HG02840 (cell line): ENCODE measurements at regions not wholly inside any gene's neighbourhood (a gene's known extent, or its start where the extent isn't known, plus 50 kb on each side); places are given as distances from the start of the nearest gene placed in this dataset.
"Not testable (repeated sequence)": the region's sequence is repeated elsewhere in the genome, so short reads cannot be mapped to it uniquely, and the experiment has no call there.

Source experiments
- ATAC-seq: cut with Tn5 transposase; IDR thresholded peaks from one replicate; pipeline ENCODE4 v1.9.1; 2021; ENCODE audit warnings: mild to moderate bottlenecking, moderate library complexity, moderate number of reproducible peaks; ENCODE audit not compliant: unreplicated experiment, low FRiP score

DNA sequence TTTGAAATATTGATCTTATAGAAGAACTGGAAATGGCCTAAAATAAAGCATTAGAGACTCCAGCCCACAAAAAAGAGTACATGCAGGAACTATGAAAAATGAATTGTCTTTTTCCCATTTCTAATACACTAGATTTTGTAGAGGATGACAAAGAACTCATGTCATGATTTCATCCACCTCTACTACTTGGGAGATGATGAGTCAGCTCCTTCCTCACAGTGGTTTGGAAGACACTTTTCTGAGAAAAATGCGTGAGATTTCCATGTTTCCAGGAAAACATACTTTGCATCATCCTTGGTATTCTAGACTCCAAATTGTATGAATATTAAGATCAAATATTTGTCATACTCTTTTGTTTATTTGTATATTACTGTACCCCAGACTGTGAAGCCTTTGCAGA is 500.5 kb downstream of the FAM181B start:
- no peak for ATAC-seq

DNA sequence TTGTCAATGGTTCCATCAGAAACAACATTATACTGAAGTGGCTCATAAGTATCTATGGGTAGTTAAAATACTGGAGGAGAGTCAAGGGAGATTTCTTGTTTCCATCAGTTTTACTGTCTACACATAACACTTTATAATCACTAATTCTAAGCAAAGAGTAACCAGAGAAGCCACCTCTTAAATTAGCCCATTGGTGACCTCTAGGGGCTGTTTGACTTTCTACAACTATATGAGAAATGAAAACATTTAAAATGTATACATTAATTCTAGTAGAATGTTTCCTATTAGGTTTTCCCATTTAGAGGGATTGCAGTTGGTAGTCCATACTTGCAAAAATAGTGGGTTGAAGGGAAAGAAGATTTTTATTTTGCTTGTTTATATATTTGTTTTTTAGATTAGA is 504.3 kb downstream of the FAM181B start:
- ATAC-seq = no peak

DNA sequence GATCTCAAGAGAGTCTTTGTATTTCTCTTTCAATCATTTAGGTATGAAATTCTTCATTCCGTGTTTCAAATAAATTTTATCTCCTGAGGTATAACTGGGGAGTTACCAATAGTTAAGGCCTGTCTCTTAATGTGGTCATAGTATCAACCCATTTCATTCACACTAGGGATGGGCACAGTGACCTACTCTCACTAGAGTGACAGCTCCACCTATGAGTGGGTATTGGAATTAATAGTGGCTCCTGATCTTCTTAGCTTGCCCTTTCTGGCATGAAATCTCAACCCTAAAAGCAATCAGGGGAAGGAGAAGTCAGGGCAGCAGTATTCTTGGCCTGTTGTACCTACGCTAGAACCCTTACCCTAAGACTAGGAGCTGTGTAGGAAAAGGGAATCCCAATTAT is 507.7 kb downstream of the FAM181B start:
- ATAC-seq = no peak

DNA sequence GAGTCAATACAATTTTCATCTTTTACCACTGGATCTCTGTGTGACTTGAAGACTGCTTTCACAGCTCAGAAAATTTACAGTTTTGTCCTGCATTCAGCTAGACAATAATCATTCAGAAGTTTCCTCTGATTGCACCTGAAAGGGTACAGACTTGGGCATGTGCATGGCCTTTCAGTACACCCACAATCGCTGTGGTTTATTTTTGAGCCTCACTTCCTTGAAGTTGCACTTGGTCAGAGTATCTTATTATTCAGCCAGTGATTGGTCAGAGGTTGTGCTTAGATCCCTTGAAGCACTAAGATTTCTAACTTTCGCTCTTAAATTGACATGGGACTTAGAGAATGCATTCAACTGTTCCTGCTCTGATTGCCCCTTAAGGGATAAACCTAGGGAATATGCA is 508.2 kb downstream of the FAM181B start:
- ATAC-seq = no peak

DNA sequence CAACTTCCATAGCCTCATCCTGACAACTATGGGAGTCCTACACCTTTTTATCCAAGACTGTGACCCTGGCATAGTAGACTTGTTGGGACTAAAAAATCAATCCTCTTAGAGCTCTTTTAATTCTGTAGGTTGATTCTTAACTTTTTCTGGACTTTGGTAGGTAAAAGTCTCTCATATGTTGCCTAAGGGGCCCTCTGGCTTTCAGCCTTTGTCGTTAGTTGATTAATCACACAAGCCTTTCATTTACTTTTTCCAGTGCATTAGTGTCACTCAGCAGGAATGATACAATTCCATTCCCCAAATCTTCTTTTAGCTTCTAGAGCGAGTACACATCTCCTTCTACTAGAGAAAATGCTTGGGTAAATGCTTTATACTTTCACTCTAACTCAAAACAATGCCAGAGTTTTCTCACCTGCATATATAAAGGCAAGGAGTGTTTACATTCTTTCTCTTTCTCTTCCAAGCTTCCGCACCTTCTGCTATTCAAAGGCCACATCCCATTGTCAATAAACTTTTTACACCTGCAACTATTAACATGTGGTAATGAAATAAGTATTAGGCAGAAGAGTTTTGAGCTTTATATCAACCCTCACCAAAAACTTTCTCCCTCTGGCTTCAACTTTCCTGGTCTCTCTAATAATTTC is 516.6 kb downstream of the FAM181B start:
- ATAC-seq = no peak

DNA sequence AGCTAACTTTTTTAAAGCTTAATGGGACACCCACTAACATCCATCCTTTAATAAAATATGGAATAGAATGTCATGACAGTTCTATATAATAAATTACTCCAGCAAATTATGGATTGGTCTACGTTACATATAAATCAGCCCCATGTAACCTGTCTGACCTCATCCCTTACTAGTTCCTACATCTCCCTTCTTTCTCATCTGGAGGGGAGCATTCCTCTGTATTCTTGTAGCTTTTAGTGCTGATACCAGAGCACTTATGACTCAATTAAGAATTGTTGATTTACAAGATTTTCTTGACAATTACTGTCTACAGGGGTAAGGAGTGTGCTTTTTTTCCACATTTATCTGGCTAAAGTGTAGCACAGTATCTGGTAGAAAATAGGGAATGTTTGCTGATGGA is 523.7 kb downstream of the FAM181B start:
- ATAC-seq = no peak

DNA sequence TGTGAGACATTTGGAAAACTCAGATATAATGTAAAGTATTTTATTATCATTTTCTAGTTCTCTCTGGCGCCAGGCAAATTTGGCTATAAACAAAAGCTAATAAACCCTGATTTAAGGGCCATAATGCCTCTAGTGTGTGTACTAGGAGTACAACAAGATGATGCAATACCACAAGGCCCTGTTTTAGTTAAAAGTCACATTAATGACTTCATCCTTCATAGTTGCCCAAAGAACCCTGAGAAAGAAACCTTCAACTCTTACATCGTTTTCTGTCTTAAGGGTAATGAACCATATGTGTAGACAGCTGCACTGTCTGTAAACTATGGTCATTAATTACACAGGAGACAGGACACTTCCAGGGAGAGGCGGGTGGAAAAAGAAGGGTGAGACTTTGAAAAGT is 538.4 kb downstream of the FAM181B start:
- no peak for ATAC-seq

DNA sequence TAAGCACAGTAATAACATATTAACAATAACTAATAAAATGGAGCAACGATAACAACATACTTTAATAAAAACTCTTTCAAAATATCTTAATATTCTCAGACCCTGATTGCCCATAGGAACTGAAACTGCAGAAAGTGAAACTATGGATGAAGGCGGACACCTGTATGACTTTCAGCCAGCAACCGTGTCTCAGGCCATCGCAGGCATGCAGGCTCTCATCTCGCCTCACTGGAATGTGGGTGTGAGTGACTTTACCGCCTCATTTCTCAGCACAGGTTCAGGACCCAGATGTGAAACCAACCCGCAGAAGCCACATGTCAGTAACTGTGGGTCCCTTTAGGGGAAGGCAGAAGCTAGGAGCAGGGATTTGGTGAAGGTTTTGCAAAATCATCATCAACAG is 539.1 kb downstream of the FAM181B start:
- ATAC-seq = no peak

DNA sequence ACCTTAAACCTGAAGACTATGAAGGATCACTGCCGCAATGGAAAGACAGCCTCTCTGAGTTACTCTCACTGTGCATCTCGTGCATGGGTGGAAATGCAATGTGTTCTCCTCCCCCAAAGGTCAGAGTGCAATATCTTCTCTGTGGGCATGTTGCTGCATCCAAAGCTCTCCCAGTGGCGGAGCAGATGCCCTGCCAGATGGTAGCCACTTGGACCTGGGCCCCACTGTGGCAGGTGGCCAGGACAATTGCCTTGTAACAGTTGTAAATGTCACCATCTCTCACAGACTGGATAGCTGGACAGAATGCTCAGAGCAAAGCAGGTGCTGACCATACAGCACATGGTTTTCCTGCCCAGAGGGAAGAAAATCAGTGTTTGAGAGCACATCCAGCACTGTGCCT is 542.0 kb downstream of the FAM181B start:
- ATAC-seq = no peak

DNA sequence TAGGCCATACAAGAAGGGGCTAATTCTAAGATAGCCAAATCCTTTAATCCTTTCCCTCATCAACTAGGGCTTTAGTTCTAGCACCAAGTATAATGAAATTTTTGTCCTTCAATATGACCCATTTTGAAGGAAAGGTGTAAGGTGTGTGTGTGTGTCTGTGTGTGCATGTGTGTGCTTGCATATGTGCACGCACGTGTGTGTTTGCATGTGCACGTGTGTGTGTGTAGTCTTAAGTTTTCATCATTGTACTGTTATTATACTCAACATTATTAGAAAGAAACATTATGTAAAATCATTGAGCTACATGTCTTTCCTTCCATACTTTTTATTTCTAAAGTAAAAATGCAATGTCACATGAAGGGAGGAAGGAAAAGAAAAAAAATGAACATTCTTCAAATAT is 547.7 kb downstream of the FAM181B start:
- no peak for ATAC-seq

DNA sequence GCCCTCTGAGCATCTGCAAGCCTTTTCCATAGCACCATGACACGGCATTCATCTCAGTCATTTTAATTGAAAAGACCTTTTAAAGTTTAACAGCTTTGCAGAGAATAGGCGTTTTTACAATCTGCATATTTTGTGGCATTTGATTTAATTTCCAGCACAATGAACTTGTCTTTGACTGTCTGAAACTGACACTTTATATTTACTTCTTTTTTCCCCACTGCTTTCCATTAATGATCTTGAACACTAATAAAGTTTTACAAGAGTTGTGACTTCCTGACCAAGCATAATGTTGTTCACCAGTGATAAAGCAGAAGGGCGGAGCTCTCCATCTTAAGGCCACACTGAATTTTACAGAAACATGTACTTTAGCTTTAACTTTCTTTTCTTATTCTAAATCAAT is 548.7 kb downstream of the FAM181B start:
- no peak for ATAC-seq

DNA sequence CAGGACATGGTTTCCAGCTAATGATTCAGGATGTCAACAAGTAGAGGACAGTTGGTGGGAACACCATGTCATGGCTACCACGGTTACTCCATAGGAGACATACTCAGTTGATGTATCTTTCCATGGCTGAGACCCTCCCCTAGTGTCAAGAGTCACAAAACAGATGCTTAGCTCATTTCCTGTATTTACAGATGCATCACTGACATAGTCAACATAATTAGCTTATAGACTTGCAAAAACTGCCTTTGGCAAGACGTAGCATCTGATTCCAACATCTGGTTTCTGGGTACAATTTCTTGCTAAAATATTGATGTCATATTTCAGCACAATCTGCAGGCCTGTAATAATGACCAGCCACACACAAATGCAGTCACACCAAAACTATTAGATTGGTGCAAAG is 550.3 kb downstream of the FAM181B start:
- no peak for ATAC-seq

DNA sequence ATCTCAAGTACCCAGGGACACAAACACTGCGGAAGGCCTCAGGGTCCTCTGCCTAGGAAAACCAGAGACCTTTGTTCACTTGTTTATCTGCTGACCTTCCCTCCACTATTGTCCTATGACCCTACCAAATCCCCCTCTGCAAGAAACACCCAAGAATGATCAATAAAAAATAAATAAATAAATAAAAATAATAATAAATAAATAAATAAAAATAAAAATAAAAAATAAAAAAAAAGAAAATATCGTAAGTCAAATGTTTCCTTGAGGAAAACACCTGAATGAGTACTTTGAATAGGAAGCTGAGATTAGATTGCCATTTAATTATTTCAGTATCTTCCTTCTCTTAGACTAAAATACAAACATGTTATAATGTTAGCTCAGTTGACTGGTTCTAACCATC is 551.0 kb downstream of the FAM181B start:
- not testable (repeated sequence) for ATAC-seq

DNA sequence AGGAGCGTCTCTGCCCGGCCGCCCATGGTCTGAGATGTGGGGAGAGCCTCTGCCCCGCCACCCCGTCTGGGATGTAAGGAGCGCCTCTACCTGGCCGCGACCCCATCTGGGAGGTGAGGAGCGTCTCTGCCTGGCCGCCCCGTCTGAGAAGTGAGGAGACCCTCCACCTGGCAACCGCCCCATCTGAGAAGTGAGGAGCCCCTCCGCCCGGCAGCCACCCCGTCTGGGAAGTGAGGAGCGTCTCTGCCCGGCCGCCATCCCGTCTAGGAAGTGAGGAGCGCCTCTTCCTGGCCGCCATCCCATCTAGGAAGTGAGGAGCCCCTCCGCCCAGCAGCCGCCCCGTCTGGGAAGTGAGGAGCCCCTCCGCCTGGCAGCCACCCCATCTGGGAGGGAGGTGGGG is 551.9 kb downstream of the FAM181B start:
- ATAC-seq = not testable (repeated sequence)

DNA sequence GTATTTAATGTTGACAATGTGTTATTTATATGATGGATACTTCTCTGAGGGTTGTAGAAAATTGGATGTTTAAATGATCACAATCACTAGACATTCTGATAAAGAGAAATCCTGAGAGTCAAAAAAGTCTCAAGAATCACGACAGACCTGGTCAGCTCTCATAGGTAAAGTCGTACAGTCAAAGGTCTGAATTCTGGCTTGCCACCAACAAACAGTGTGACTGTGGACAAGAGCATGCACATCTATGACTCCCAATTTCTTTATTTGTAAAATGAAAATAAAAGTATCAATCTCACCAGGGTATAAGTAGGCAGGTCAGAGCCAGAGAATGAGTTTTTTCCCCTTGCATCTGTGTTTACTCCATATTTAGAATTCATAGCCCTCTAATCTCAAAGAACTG is 556.7 kb downstream of the FAM181B start:
- ATAC-seq = no peak

DNA sequence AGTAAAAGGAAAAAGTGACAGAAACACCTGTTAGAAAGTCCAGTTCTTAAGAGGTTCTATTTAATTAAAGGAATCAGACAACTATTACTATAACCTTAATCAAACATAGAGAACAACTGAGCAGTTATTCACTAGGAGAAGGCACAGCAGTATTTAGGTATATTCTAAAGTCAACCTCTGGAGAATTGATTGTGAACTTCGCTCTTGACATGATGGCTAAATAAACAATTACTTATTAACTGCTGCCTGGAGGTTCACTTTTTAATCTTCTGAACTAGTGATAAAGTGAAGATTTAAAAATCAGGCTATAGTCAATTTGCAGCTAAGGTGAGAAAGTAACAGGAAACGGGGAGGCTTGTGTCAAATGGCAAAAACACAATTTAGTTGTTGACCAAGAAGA is 557.3 kb downstream of the FAM181B start:
- ATAC-seq = no peak

DNA sequence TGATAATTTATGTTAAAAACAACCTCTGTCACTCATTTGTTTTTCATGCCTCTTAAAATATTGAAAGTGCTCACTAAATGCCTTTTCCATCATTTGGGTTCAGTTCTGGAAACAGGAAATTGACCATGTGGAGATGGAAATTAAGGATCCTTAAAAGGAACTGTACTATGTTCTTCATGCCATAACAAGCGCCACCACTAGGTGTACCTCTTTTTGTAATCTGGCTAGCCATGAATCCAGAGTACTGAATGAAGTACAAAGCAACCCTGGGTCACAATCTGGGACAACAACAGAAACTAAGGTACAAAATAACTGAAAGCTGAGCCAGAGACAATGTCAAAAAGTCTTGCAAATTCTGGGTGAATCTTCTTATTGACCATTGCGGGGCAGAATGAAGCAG is 559.1 kb downstream of the FAM181B start:
- no peak for ATAC-seq

DNA sequence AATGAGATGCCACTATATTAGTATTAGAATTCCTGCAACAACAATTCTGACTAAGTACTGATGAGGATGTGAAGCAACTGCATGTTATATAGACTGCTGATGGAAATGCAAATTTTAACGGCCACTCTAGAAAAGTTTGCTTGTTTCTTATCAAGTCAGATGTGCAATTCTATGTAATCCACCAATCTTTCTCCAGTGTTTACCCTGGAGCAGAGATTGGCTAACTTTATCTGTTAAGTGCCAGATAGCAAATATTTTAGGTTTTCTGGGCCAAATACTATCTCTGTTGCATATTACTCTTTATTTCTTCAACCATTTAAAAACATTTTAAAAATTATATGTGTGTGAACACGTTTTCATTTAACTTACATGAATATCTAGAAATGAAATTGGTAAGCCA is 586.9 kb downstream of the FAM181B start:
- ATAC-seq = no peak

DNA sequence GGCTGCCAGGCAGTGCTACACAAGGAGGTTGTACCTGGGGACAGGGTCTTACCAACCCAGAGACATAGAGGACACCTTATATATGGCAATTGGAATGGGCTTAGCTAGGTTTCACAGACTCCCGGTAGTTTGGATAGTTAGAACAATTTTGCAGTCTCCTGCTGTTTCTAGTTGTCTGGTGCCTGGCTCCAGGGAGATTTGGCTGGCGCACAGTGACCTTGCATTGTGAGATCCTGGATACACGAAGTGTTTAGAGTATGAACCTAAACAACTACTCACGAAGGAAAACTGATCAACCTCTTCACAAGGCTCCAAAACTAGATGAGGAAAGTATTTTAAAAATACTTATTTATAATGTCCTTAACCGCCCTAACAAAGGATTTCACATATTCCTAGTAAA is 614.7 kb downstream of the FAM181B start:
- no peak for ATAC-seq

DNA sequence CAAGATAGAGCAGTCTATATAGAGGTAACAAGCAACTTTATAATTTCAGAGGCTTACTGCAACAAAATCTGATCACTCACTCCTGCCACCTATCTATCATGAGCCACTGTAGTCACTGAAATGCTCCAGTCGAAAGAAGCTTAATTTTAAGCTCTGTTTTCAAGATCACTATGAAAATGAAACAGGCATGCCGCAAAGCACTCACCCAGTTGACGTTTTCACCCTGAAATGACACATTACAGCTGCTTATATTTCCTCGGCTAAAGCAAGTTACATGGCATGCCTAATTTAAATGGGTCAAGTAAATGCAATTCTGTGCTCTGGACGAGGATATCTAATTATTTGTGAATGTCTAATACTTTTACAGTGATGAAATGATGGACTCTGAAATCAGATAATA is 616.3 kb downstream of the FAM181B start:
- ATAC-seq = no peak

DNA sequence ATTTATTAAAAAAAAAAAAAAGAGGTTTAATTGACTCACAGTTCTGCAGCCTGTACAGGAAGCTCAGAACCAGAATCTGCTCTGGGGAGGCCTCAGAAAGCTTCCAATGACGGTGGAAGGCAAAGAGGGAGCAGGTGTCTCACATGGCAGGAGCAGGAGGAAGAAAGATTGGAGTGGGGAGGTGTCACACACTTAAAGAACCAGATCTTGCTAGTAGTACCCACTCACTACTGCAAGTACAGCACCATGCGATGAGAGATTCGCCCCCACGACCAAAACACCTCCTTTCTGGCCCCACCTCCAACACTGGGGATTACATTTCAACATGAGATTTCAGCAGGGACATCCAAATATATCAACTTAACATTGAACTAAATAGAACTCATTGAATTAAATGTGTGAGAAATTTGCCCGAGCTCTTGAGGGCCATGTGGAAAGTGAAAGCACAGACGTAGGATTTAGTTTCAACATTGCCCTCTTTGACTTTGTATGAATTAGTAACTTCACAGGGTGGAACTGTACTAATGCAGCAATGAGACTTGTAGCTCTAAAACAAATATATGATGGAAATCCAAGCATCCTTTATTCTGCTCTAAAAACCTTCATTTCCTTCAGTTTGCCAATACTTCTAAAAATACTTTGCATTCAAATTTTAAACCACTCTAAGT is 628.2 kb downstream of the FAM181B start:
- ATAC-seq = no peak

DNA sequence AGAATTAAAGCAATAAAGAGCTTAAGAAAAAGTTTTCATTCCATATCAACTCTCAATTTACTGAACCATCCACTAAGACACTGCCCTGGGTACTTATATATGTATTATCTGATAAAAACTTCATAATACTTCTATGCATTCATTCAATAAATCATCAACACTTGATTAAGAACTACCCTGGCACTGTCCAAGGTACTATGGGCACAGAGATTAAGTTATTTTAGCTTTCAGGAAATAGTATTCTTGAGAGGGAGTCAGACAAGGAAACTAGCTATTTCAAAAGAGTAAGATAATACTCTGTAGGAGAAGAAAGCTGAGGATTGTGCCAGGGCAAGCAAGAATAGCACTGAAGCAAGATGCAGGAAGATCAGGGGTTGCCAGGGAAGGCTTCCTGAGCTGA is 640.8 kb downstream of the FAM181B start:
- no peak for ATAC-seq

DNA sequence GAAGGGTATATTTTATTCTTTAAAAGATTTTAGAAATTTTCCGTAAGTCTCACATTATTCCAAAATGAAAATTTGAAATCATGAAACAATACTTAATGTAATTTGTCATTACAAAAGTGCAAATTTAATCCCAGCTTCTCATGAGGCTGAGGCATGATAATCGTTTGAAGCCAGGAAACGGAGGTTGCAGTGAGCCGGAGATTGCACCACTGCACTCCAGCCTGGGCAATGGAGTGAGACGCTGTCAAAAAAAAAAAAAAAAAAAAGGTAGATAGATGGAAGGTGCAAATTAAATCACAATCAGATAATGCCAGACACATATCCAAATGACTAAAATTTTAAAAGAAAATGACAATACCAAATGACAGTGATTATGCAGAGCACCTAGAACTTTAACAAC is 644.2 kb downstream of the FAM181B start:
- ATAC-seq = no peak
